ENCODE measurements at regions not wholly inside any gene's neighbourhood (a gene's known extent, or its start where the extent isn't known, plus 50 kb on each side); places are given as distances from the start of the nearest gene placed in this dataset.

- WGBS: 95% methylated on average over 2 of the region's 3 CpGs
- no peaks in the 10 kb centered on the region for H3K9me3 ChIP-seq (ENCODE audit: insufficient read depth, low read depth, low read length)
- H3K27me3 ChIP-seq (ENCODE audit: insufficient read depth, low read length): no peaks in the 10 kb centered on the region
- H3K4me3 ChIP-seq (ENCODE audit: low read length): no peak overlapping the region
- no peak overlapping the region for H3K27ac ChIP-seq (ENCODE audit: low read depth, low read length)
- no peak overlapping the region for H3K9ac ChIP-seq (ENCODE audit: low read depth, low read length)
- no peaks in the 10 kb centered on the region for H3K4me1 ChIP-seq (ENCODE audit: insufficient read depth, low read length)
- H3K36me3 ChIP-seq (ENCODE audit: insufficient read depth, low read length): no peaks in the 10 kb centered on the region
Observed at GRCh38 chr5:154129013-154129412, 61.5 kb upstream of the GALNT10 start.

GRCh38 chr5:154129921-154130320, 60.6 kb upstream of the GALNT10 start:
- WGBS: no CpG with 5 or more reads among the region's 1 CpG
- H3K4me3 ChIP-seq (ENCODE audit: low read length): no peak overlapping the region
- H3K4me1 ChIP-seq (ENCODE audit: insufficient read depth, low read length): no peaks in the 10 kb centered on the region

GRCh38 chr5:154131817-154132216, 58.7 kb upstream of the GALNT10 start:
- no peaks in the 10 kb centered on the region for H3K27me3 ChIP-seq (ENCODE audit: insufficient read depth, low read length)
- no peaks in the 10 kb centered on the region for H3K9me3 ChIP-seq (ENCODE audit: insufficient read depth, low read depth, low read length)
- H3K4me3 ChIP-seq (ENCODE audit: low read length): no peak overlapping the region
- 86% methylated on average over 4 of the region's 5 CpGs for WGBS
- no peak overlapping the region for H3K27ac ChIP-seq (ENCODE audit: low read depth, low read length)
- no peaks in the 10 kb centered on the region for H3K36me3 ChIP-seq (ENCODE audit: insufficient read depth, low read length)
- H3K9ac ChIP-seq (ENCODE audit: low read depth, low read length): no peak overlapping the region
- H3K4me1 ChIP-seq (ENCODE audit: insufficient read depth, low read length): 0 out of 2 replicates have a peak, but pooled peaks cover 4% of the 10 kb centered on the region

More at GRCh38 chr5:154129921-154130320, 60.6 kb upstream of the GALNT10 start:
- H3K27ac ChIP-seq (ENCODE audit: low read depth, low read length): no peak overlapping the region
- no peaks in the 10 kb centered on the region for H3K9me3 ChIP-seq (ENCODE audit: insufficient read depth, low read depth, low read length)
- H3K9ac ChIP-seq (ENCODE audit: low read depth, low read length): no peak overlapping the region
- no peaks in the 10 kb centered on the region for H3K27me3 ChIP-seq (ENCODE audit: insufficient read depth, low read length)
- H3K36me3 ChIP-seq (ENCODE audit: insufficient read depth, low read length): no peaks in the 10 kb centered on the region

- Histone ChIP-seq H3K9ac (ENCODE audit: low read depth, low read length) (no peak overlapping the region), H3K36me3 (ENCODE audit: insufficient read depth, low read length) (no peaks in the 10 kb centered on the region), H3K27me3 (ENCODE audit: insufficient read depth, low read length) (no peaks in the 10 kb centered on the region), H3K4me3 (ENCODE audit: low read length) (no peak overlapping the region), H3K9me3 (ENCODE audit: insufficient read depth, low read depth, low read length) (no peaks in the 10 kb centered on the region), H3K4me1 (ENCODE audit: insufficient read depth, low read length) (0 out of 2 replicates have a peak, but pooled peaks cover 4% of the 10 kb centered on the region), H3K27ac (ENCODE audit: low read depth, low read length) (no peak overlapping the region)
- 80% methylated on average over 6 of the region's 6 CpGs for WGBS
Observed at GRCh38 chr5:154132718-154133307, 57.7 kb upstream of the GALNT10 start.

- H3K27ac ChIP-seq (ENCODE audit: low read depth, low read length): no peak overlapping the region
- no peaks in the 10 kb centered on the region for H3K27me3 ChIP-seq (ENCODE audit: insufficient read depth, low read length)
- H3K9me3 ChIP-seq (ENCODE audit: insufficient read depth, low read depth, low read length): no peaks in the 10 kb centered on the region
- no peak overlapping the region for H3K9ac ChIP-seq (ENCODE audit: low read depth, low read length)
- H3K36me3 ChIP-seq (ENCODE audit: insufficient read depth, low read length): no peaks in the 10 kb centered on the region
- WGBS: 94% methylated on average over 9 of the region's 10 CpGs
- no peak overlapping the region for H3K4me3 ChIP-seq (ENCODE audit: low read length)
- H3K4me1 ChIP-seq (ENCODE audit: insufficient read depth, low read length): 0 out of 2 replicates have a peak, but pooled peaks cover 4% of the 10 kb centered on the region
Observed at GRCh38 chr5:154133591-154133990, 56.9 kb upstream of the GALNT10 start.

- Histone ChIP-seq H3K9me3 (ENCODE audit: insufficient read depth, low read depth, low read length) (no peaks in the 10 kb centered on the region), H3K27me3 (ENCODE audit: insufficient read depth, low read length) (no peaks in the 10 kb centered on the region), H3K4me3 (ENCODE audit: low read length) (no peak overlapping the region), H3K36me3 (ENCODE audit: insufficient read depth, low read length) (no peaks in the 10 kb centered on the region), H3K9ac (ENCODE audit: low read depth, low read length) (no peak overlapping the region), H3K4me1 (ENCODE audit: insufficient read depth, low read length) (peaks cover 8% of the 10 kb centered on the region; the same call in 1 of the 2 replicates), H3K27ac (ENCODE audit: low read depth, low read length) (no peak overlapping the region)
- WGBS: 88% methylated on average over 2 of the region's 2 CpGs
Observed at GRCh38 chr5:154134499-154134898, 56.0 kb upstream of the GALNT10 start.

- 71% methylated on average over 9 of the region's 9 CpGs for WGBS
- H3K36me3 ChIP-seq (ENCODE audit: insufficient read depth, low read length): no peaks in the 10 kb centered on the region
- H3K9ac ChIP-seq (ENCODE audit: low read depth, low read length): no peak overlapping the region
- no peaks in the 10 kb centered on the region for H3K27me3 ChIP-seq (ENCODE audit: insufficient read depth, low read length)
- H3K9me3 ChIP-seq (ENCODE audit: insufficient read depth, low read depth, low read length): no peaks in the 10 kb centered on the region
- peaks cover 8% of the 10 kb centered on the region; the same call in 1 of the 2 replicates for H3K4me1 ChIP-seq (ENCODE audit: insufficient read depth, low read length)
- no peak overlapping the region for H3K4me3 ChIP-seq (ENCODE audit: low read length)
- no peak overlapping the region for H3K27ac ChIP-seq (ENCODE audit: low read depth, low read length)
Observed at GRCh38 chr5:154135125-154135817, 55.3 kb upstream of the GALNT10 start.

GRCh38 chr5:154136141-154136540, 54.4 kb upstream of the GALNT10 start:
- H3K4me3 ChIP-seq (ENCODE audit: low read length): no peak overlapping the region
- WGBS: 98% methylated on average over 5 of the region's 5 CpGs
- no peaks in the 10 kb centered on the region for H3K27me3 ChIP-seq (ENCODE audit: insufficient read depth, low read length)
- H3K36me3 ChIP-seq (ENCODE audit: insufficient read depth, low read length): no peaks in the 10 kb centered on the region
- H3K9ac ChIP-seq (ENCODE audit: low read depth, low read length): no peak overlapping the region
- peaks cover 8% of the 10 kb centered on the region; the same call in 1 of the 2 replicates for H3K4me1 ChIP-seq (ENCODE audit: insufficient read depth, low read length)
- H3K9me3 ChIP-seq (ENCODE audit: insufficient read depth, low read depth, low read length): no peaks in the 10 kb centered on the region
- H3K27ac ChIP-seq (ENCODE audit: low read depth, low read length): no peak overlapping the region

GRCh38 chr5:154138701-154139100, 51.8 kb upstream of the GALNT10 start:
- Histone ChIP-seq H3K27me3 (ENCODE audit: insufficient read depth, low read length) (no peaks in the 10 kb centered on the region), H3K36me3 (ENCODE audit: insufficient read depth, low read length) (no peaks in the 10 kb centered on the region), H3K9me3 (ENCODE audit: insufficient read depth, low read depth, low read length) (no peaks in the 10 kb centered on the region), H3K27ac (ENCODE audit: low read depth, low read length) (no peak overlapping the region), H3K4me3 (ENCODE audit: low read length) (no peak overlapping the region), H3K4me1 (ENCODE audit: insufficient read depth, low read length) (peaks cover 16% of the 10 kb centered on the region; the same call in 1 of the 2 replicates), H3K9ac (ENCODE audit: low read depth, low read length) (no peak overlapping the region)
- WGBS: 70% methylated on average over 4 of the region's 4 CpGs

GRCh38 chr5:154140381-154140780, 50.2 kb upstream of the GALNT10 start:
- no peak overlapping the region for H3K4me3 ChIP-seq (ENCODE audit: low read length)
- H3K27ac ChIP-seq (ENCODE audit: low read depth, low read length): no peak overlapping the region
- H3K9ac ChIP-seq (ENCODE audit: low read depth, low read length): no peak overlapping the region
- peaks cover 13% of the 10 kb centered on the region; the same call in 1 of the 2 replicates for H3K4me1 ChIP-seq (ENCODE audit: insufficient read depth, low read length)
- no peaks in the 10 kb centered on the region for H3K27me3 ChIP-seq (ENCODE audit: insufficient read depth, low read length)
- H3K36me3 ChIP-seq (ENCODE audit: insufficient read depth, low read length): no peaks in the 10 kb centered on the region
- no peaks in the 10 kb centered on the region for H3K9me3 ChIP-seq (ENCODE audit: insufficient read depth, low read depth, low read length)
